ENCODE measurements at regions not wholly inside any gene's neighbourhood (a gene's known extent, or its start where the extent isn't known, plus 50 kb on each side); places are given as distances from the start of the nearest gene placed in this dataset.
A peak's percentile ranks its signal among the peaks of the same experiment; 100 is the strongest.

- H3K4me3 ChIP-seq (ENCODE audit: low read depth, low read length) = no peak overlapping the region
- 0 out of 2 replicates have a peak, but pooled peaks have one; percentile 0 for TF ChIP-seq CTCF (IDR thresholded peaks at IDR 0.05; ENCODE audit: control insufficient read depth, extremely low read depth, insufficient read depth)
- DNase-seq (ENCODE audit: low read depth) = no peak
Observed at GRCh38 chr12:16449459-16449858, 102.0 kb downstream of the MGST1 start.

DNA sequence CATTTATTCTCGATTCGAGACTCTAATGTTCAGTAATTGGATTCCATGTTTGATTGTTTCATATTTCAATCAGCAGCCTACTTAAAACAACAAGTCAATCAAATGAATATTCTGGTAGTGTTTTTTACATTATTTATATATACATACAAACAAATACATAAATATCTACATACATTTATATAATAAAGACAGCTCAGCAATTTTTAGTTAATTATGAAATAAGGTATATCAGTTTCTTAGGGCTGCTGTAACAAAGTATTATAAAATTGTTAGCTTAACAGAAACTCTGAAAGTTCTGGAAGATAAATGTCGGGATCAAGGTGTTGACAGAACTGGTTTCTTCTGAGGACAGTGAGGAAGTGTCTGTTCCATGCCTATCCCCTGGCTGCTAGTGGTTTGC is 105.9 kb downstream of the MGST1 start:
- H3K4me3 ChIP-seq (ENCODE audit: low read depth, low read length) = no peak overlapping the region
- no peak for DNase-seq (ENCODE audit: low read depth)
- no peak for TF ChIP-seq CTCF (IDR thresholded peaks at IDR 0.05; ENCODE audit: control insufficient read depth, extremely low read depth, insufficient read depth)

GRCh38 chr12:16454481-16454880 is 107.0 kb downstream of the MGST1 start:
- DNase-seq (ENCODE audit: low read depth) = no peak
- H3K4me3 ChIP-seq (ENCODE audit: low read depth, low read length) = no peak overlapping the region
- no peak for TF ChIP-seq CTCF (IDR thresholded peaks at IDR 0.05; ENCODE audit: control insufficient read depth, extremely low read depth, insufficient read depth)

GRCh38 chr12:16458521-16459078 is 111.2 kb downstream of the MGST1 start:
- no peak for TF ChIP-seq CTCF (IDR thresholded peaks at IDR 0.05; ENCODE audit: control insufficient read depth, extremely low read depth, insufficient read depth)

DNA sequence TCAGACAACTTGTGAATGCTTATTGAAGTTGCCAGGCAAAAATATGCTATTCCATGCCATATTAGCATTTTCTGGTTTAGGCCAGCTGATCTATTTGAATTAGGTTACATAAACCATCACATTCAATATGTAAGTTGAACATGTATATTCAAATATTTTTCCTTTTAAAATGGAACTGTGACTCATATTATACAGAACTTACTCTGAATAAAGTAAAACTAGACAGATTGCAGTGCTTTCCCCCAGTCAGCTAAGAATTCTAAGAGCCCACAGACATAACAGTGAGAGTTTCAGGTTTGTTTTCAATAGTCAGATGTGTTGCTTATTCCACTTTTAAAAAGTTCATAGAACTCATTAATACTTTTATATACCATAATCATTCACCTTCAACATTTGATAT is 119.8 kb downstream of the MGST1 start:
- no peak for DNase-seq (ENCODE audit: low read depth)
- no peak overlapping the region for H3K4me3 ChIP-seq (ENCODE audit: low read depth, low read length)
- TF ChIP-seq CTCF (IDR thresholded peaks at IDR 0.05; ENCODE audit: control insufficient read depth, extremely low read depth, insufficient read depth) = no peak

More at GRCh38 chr12:16458521-16459078, 111.2 kb downstream of the MGST1 start:
- H3K4me3 ChIP-seq (ENCODE audit: low read depth, low read length) = no peak overlapping the region
- DNase-seq (ENCODE audit: low read depth) = no peak

DNA sequence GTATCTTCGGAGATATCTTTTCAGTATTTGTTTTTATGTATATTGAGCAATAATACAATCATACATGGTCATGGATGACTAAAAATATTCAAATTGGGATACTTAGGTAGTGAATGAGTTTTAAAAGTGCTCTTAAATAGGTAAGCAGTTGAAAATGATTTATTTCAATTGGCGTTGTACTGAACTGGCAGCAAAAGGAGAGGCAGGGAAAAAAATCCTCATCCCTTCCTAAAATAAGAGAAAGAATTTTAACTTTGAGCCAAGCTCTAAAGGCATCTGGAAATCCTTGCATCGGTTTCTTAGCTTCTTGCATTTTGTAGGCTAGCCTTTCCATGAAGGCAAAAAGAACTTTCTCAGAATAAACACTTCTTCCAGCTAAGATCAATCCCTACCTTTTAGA is 125.2 kb downstream of the MGST1 start:
- DNase-seq (ENCODE audit: low read depth) = no peak
- no peak for TF ChIP-seq CTCF (IDR thresholded peaks at IDR 0.05; ENCODE audit: control insufficient read depth, extremely low read depth, insufficient read depth)
- H3K4me3 ChIP-seq (ENCODE audit: low read depth, low read length) = no peak overlapping the region

Measured in LNCaP clone FGC (cell line).